A673 (cell line): ENCODE measurements at regions not wholly inside any gene's neighbourhood (a gene's known extent, or its start where the extent isn't known, plus 50 kb on each side); places are given as distances from the start of the nearest gene placed in this dataset.
"Not testable (repeated sequence)": the region's sequence is repeated elsewhere in the genome, so short reads cannot be mapped to it uniquely, and the experiment has no call there.

Experiments
- BruUV-seq: library from RNA; stranded (reverse); fragments of 400-500 nt; replicated peaks from 2 replicates; lab custom pipeline; 2021; lab: Mats Ljungman, UMichigan
- CTCF ChIA-PET: fragments of 300-600 bp; sonication (Branson Sonifier 250); formaldehyde crosslinking; loops from one replicate; lab custom pipeline; 2022; ENCODE audit warnings: antibody characterized with exemption; lab: Charles Lee
- POLR2A ChIA-PET: fragments of 300-600 bp; sonication (Branson Sonifier 250); formaldehyde crosslinking; loops from one replicate; lab custom pipeline; 2022; ENCODE audit warnings: antibody characterized with exemption; ENCODE audit not compliant: low non-redundant PET; lab: Charles Lee
- DNase-seq: peaks from one replicate; pipeline ENCODE4 v3.0.0-alpha.2; 2015; ENCODE audit warnings: low spot score
- H3K27ac ChIP-seq: fragments of 200-600 bp; sonication (generic); 2 replicates; pipeline ENCODE4 v1.5.1; 2016; ENCODE audit warnings: mixed run types, low read depth, mild to moderate bottlenecking, mixed read lengths, antibody characterized with exemption, low read length; ENCODE audit not compliant: poor library complexity, severe bottlenecking
- H3K27me3 ChIP-seq: fragments of 200-600 bp; sonication (generic); replicated peaks from 2 replicates; pipeline ENCODE4 v1.6.1; 2017; ENCODE audit warnings: mixed run types, low read depth, mild to moderate bottlenecking, mixed read lengths, antibody characterized with exemption, low read length; ENCODE audit not compliant: insufficient read depth, poor library complexity
- H3K36me3 ChIP-seq: fragments of 200-600 bp; sonication (generic); 2 replicates; pipeline ENCODE4 v1.6.1; 2016; ENCODE audit warnings: mixed run types, mild to moderate bottlenecking, mixed read lengths, antibody characterized with exemption, low read length; ENCODE audit not compliant: insufficient read depth, poor library complexity, severe bottlenecking
- H3K4me1 ChIP-seq: fragments of 200-600 bp; sonication (generic); 2 replicates; pipeline ENCODE4 v1.6.1; 2017; ENCODE audit warnings: mixed run types, mild to moderate bottlenecking, mixed read lengths, antibody characterized with exemption, low read length; ENCODE audit not compliant: insufficient read depth, poor library complexity, severe bottlenecking
- H3K4me3 ChIP-seq: fragments of 200-600 bp; sonication (generic); 2 replicates; pipeline ENCODE4 v1.5.1; 2016; ENCODE audit warnings: low read depth, mixed run types, mild to moderate bottlenecking, mixed read lengths, low read length; ENCODE audit not compliant: poor library complexity, severe bottlenecking
- H3K9me3 ChIP-seq: fragments of 200-600 bp; sonication (generic); 2 replicates; pipeline ENCODE4 v1.6.1; 2016; ENCODE audit warnings: mixed run types, low read depth, mild to moderate bottlenecking, mixed read lengths, antibody characterized with exemption, low read length; ENCODE audit not compliant: poor library complexity, severe bottlenecking
- EZH2 ChIP-seq: fragments of 200-600 bp; sonication (generic); IDR thresholded peaks from 2 replicates; pipeline ENCODE4 v1.6.1; 2017; ENCODE audit warnings: borderline replicate concordance, low read depth, mild to moderate bottlenecking, mixed read lengths, antibody characterized with exemption, low read length; ENCODE audit not compliant: poor library complexity, severe bottlenecking
- intact Hi-C: fragments of 100-400 bp; cut with micrococcal nuclease; formaldehyde crosslinking; loops from one replicate; pipeline ENCODE4 v1.10.0; 2022; ENCODE audit not compliant: unreplicated experiment
- TF ChIP-seq, protein P1 (sequence below): fragments of 300-800, 200-600 bp; sonication (generic); conservative IDR thresholded peaks from 2 replicates; pipeline ENCODE4 v1.5.1; 2017; ENCODE audit warnings: low read depth, mild to moderate bottlenecking, antibody characterized with exemption, low read length, moderate library complexity, mixed read lengths

DNA sequence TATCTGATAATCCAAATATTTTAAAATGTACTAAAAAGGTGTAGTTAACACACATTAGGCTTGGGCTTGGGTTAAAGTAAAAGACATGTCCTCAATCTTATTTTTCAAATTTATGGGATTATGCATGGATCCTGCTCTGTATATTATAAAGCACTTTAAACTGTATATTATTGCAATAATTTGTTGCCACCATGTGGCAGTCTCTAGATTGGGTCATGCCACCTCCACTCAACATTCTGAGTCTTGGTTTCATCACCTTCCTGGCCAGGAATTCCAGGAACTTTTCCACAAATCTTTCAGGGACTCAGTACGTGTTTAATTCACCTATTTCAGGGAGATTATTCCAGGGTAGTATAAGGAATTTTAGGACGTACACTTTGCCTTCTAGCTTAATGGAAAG is 695.5 kb downstream of the FAM181B start:
- TF ChIP-seq, protein P1, sequence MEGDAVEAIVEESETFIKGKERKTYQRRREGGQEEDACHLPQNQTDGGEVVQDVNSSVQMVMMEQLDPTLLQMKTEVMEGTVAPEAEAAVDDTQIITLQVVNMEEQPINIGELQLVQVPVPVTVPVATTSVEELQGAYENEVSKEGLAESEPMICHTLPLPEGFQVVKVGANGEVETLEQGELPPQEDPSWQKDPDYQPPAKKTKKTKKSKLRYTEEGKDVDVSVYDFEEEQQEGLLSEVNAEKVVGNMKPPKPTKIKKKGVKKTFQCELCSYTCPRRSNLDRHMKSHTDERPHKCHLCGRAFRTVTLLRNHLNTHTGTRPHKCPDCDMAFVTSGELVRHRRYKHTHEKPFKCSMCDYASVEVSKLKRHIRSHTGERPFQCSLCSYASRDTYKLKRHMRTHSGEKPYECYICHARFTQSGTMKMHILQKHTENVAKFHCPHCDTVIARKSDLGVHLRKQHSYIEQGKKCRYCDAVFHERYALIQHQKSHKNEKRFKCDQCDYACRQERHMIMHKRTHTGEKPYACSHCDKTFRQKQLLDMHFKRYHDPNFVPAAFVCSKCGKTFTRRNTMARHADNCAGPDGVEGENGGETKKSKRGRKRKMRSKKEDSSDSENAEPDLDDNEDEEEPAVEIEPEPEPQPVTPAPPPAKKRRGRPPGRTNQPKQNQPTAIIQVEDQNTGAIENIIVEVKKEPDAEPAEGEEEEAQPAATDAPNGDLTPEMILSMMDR = peak; percentile 48
- no peak for TF ChIP-seq EZH2
- H3K27me3 ChIP-seq = no peaks in the 10 kb centered on the region
- H3K9me3 ChIP-seq = no peaks in the 10 kb centered on the region
- intact Hi-C loops = loop anchor here (10.0 kb wide), 1 partner anchor 393 kb away; no protein-coding TSS in a partner anchor
- no TSS peak for BruUV-seq
- no peaks in the 10 kb centered on the region for H3K36me3 ChIP-seq
- H3K4me1 ChIP-seq = no peaks in the 10 kb centered on the region
- ChIA-PET POLR2A (no interaction called here), CTCF (no interaction called here)
- no peak overlapping the region for H3K4me3 ChIP-seq
- DNase-seq = no peak
- no peak overlapping the region for H3K27ac ChIP-seq

DNA sequence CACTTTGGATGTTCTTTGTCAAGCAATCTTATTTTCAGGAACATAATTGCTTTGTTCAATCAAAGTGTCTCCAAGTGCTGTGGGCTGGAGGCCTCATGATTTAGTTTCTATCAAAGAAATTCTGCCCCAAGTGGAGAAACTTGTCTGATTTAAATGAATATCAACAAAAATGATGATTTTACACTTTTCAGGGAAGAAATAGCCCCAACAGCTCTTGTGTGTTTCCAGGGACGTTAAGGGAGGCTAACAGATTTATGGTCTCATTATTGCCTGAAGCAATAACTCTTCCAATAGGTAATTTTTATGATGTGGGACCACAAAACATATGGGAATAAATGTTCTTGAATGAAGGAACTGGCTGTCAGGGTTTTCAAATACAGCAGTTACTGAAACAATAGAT is 699.1 kb downstream of the FAM181B start:
- CTCF ChIA-PET = no interaction called here
- no TSS peak for BruUV-seq

DNA sequence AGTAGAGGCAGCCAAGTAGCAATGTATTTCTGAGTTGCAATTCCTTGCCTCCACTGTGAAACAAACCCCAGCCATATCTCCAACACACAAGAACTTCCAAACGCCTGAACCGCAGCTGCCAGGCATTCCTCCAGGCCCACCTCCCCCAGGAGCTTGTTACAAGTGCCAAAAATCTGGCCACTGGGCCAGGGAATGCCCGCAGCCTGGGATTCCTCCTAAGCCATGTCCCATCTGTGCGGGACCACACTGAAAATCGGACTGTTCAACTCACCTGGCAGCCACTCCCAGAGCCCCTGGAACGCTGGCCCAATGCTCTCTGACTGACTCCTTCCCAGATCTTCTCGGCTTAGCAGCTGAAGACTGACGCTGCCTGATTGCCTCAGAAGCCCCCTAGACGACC is 706.3 kb downstream of the FAM181B start:
- H3K4me3 ChIP-seq, CTCF ChIA-PET, H3K4me1 ChIP-seq, H3K9me3 ChIP-seq, H3K27ac ChIP-seq, DNase-seq, H3K27me3 ChIP-seq, POLR2A ChIA-PET, H3K36me3 ChIP-seq, BruUV-seq, intact Hi-C loops: not testable (repeated sequence)

More for the DNA sequence above, 699.1 kb downstream of the FAM181B start:
- Histone ChIP-seq H3K36me3 (no peaks in the 10 kb centered on the region), H3K4me1 (no peaks in the 10 kb centered on the region), H3K4me3 (no peak overlapping the region), H3K27me3 (no peaks in the 10 kb centered on the region), H3K9me3 (no peaks in the 10 kb centered on the region), H3K27ac (no peak overlapping the region)
- intact Hi-C loops = loop anchor here (10.0 kb wide), 1 partner anchor 390 kb away; no protein-coding TSS in a partner anchor
- TF ChIP-seq EZH2 = no peak
- TF ChIP-seq, protein P1 = peak; percentile 21; the same call in 1 of the 2 replicates
- DNase-seq = no peak
- POLR2A ChIA-PET = no interaction called here

DNA sequence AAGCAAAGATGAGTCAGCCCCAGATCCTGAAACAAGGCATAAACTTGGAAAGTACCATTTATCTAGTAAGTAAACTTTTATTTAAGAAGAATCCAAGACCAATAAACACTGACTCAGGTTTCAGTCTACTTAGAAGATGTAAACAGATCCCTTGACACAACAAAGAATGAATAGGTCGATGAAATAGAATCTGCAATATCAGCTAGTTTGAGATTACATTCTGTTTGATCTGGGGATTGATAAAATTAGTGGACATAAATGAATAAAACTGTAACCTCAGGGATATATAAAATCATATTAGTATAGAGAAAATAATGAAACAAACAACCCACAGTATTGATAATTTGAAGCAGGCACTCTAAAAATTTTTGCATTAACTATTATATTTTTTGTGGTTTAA is 708.9 kb downstream of the FAM181B start:
- Histone ChIP-seq H3K27ac (no peak overlapping the region), H3K36me3 (no peaks in the 10 kb centered on the region), H3K4me3 (no peak overlapping the region), H3K4me1 (no peaks in the 10 kb centered on the region), H3K9me3 (no peaks in the 10 kb centered on the region), H3K27me3 (no peaks in the 10 kb centered on the region)
- intact Hi-C loops = no loop called here
- DNase-seq = no peak
- TF ChIP-seq, protein P1 = no peak
- TF ChIP-seq EZH2 = no peak
- ChIA-PET POLR2A (no interaction called here), CTCF (no interaction called here)
- no TSS peak for BruUV-seq
